MM.1S (cell line): ENCODE measurements at regions not wholly inside any gene's neighbourhood (a gene's known extent, or its start where the extent isn't known, plus 50 kb on each side); places are given as distances from the start of the nearest gene placed in this dataset.

ENCODE experiments used
- DNase-seq: peaks from one replicate; pipeline ENCODE4 v3.0.0-alpha.2; 2015
- H2AFZ ChIP-seq: fragments of 300-600 bp; sonication (generic); 2 replicates; pipeline ENCODE4 v1.6.0; 2016; ENCODE audit warnings: antibody characterized with exemption, low read length
- H3F3A ChIP-seq: fragments of 300-600 bp; sonication (generic); 2 replicates; pipeline ENCODE4 v1.6.1; 2016; ENCODE audit warnings: mild to moderate bottlenecking, antibody characterized with exemption, low read length, moderate library complexity, mixed read lengths; ENCODE audit not compliant: insufficient read depth
- H3K27ac ChIP-seq: fragments of 300-600 bp; sonication (generic); 2 replicates; pipeline ENCODE4 v1.5.1; 2016; ENCODE audit warnings: mild to moderate bottlenecking, low read length
- H3K27me3 ChIP-seq: fragments of 300-600 bp; sonication (generic); replicated peaks from 2 replicates; pipeline ENCODE4 v1.6.0; 2016; ENCODE audit warnings: low read length; ENCODE audit not compliant: insufficient read depth
- H3K36me3 ChIP-seq: fragments of 300-600 bp; sonication (generic); replicated peaks from 2 replicates; pipeline ENCODE4 v1.6.1; 2016; ENCODE audit warnings: mild to moderate bottlenecking, low read length, mixed read lengths; ENCODE audit not compliant: insufficient read depth
- H3K4me1 ChIP-seq: fragments of 300-600 bp; sonication (generic); 2 replicates; pipeline ENCODE4 v1.6.1; 2016; ENCODE audit warnings: low read length, mixed read lengths
- H3K4me2 ChIP-seq: fragments of 300-600 bp; sonication (generic); 2 replicates; pipeline ENCODE4 v1.6.0; 2016; ENCODE audit warnings: low read depth, low read length
- H3K4me3 ChIP-seq: fragments of 300-600 bp; sonication (generic); 2 replicates; pipeline ENCODE4 v1.5.1; 2016; ENCODE audit warnings: low read length, mixed read lengths
- H3K79me2 ChIP-seq: fragments of 300-600 bp; sonication (generic); 2 replicates; pipeline ENCODE4 v1.6.1; 2016; ENCODE audit warnings: mixed run types, low read length, mixed read lengths
- H3K9ac ChIP-seq: fragments of 300-600 bp; sonication (generic); 2 replicates; pipeline ENCODE4 v1.6.1; 2016; ENCODE audit warnings: low read length, mixed read lengths
- H3K9me2 ChIP-seq: fragments of 300-600 bp; sonication (generic); replicated peaks from 2 replicates; pipeline ENCODE4 v1.6.1; 2016; ENCODE audit warnings: mild to moderate bottlenecking, low read length, mixed read lengths; ENCODE audit not compliant: insufficient read depth
- H3K9me3 ChIP-seq: fragments of 300-600 bp; sonication (generic); replicated peaks from 2 replicates; pipeline ENCODE4 v1.6.1; 2016; ENCODE audit warnings: mild to moderate bottlenecking, low read length, mixed read lengths; ENCODE audit not compliant: insufficient read depth
- H4K20me1 ChIP-seq: fragments of 300-600 bp; sonication (generic); 2 replicates; pipeline ENCODE4 v1.6.1; 2016; ENCODE audit warnings: mild to moderate bottlenecking, low read length, moderate library complexity, mixed read lengths; ENCODE audit not compliant: insufficient read depth
- CTCF ChIP-seq: fragments of 300-600 bp; sonication (generic); IDR thresholded peaks from 2 replicates; pipeline ENCODE4 v1.5.1; 2016; ENCODE audit warnings: antibody characterized with exemption, low read length, mixed read lengths
- EZH2 ChIP-seq: fragments of 300-600 bp; sonication (generic); optimal IDR thresholded peaks from 2 replicates; pipeline ENCODE3; 2017; ENCODE audit warnings: low read depth, mild to moderate bottlenecking, antibody characterized with exemption, low read length, mixed read lengths
- EZH2phosphoT487 ChIP-seq: fragments of 300-600 bp; sonication (generic); IDR thresholded peaks from 2 replicates; pipeline ENCODE4 v1.6.1; 2018; ENCODE audit warnings: antibody characterized with exemption, low read length

GRCh38 chr5:87768190-87768589 is 355.5 kb upstream of the CCNH start:
- no peaks in the 10 kb centered on the region for H3K4me1 ChIP-seq
- no peaks in the 10 kb centered on the region for H3K9me3 ChIP-seq
- H3K9me2 ChIP-seq: no peaks in the 10 kb centered on the region
- H3K36me3 ChIP-seq: no peaks in the 10 kb centered on the region
- H3K4me2 ChIP-seq: no peak overlapping the region
- TF ChIP-seq EZH2 (no peak), EZH2phosphoT487 (no peak), CTCF (no peak)
- H3K79me2 ChIP-seq: no peaks in the 10 kb centered on the region
- H3F3A ChIP-seq: no peaks in the 10 kb centered on the region
- no peak for DNase-seq
- no peak overlapping the region for H3K4me3 ChIP-seq
- H3K27me3 ChIP-seq: no peaks in the 10 kb centered on the region
- H3K9ac ChIP-seq: no peak overlapping the region
- no peaks in the 10 kb centered on the region for H4K20me1 ChIP-seq
- no peak overlapping the region for H3K27ac ChIP-seq
- H2AFZ ChIP-seq: no peak overlapping the region

- H3F3A ChIP-seq: no peaks in the 10 kb centered on the region
- H3K27ac ChIP-seq: no peak overlapping the region
- no peak overlapping the region for H3K4me2 ChIP-seq
- no peak overlapping the region for H3K4me3 ChIP-seq
- no peak overlapping the region for H3K9ac ChIP-seq
- no peak for DNase-seq
- H3K9me2 ChIP-seq: no peaks in the 10 kb centered on the region
- no peak for TF ChIP-seq EZH2
- no peak for TF ChIP-seq CTCF
- TF ChIP-seq EZH2phosphoT487: no peak
- no peaks in the 10 kb centered on the region for H3K27me3 ChIP-seq
- no peaks in the 10 kb centered on the region for H3K4me1 ChIP-seq
- H3K9me3 ChIP-seq: no peaks in the 10 kb centered on the region
- no peaks in the 10 kb centered on the region for H3K79me2 ChIP-seq
- no peak overlapping the region for H2AFZ ChIP-seq
- H3K36me3 ChIP-seq: no peaks in the 10 kb centered on the region
- H4K20me1 ChIP-seq: no peaks in the 10 kb centered on the region
Observed at GRCh38 chr5:87765009-87765408, 352.3 kb upstream of the CCNH start.

GRCh38 chr5:87762631-87763030 is 349.9 kb upstream of the CCNH start:
- Histone ChIP-seq H3K9me3 (no peaks in the 10 kb centered on the region), H4K20me1 (no peaks in the 10 kb centered on the region), H3K9me2 (no peaks in the 10 kb centered on the region), H3F3A (no peaks in the 10 kb centered on the region), H3K9ac (no peak overlapping the region), H3K79me2 (no peaks in the 10 kb centered on the region), H3K27me3 (no peaks in the 10 kb centered on the region), H3K36me3 (no peaks in the 10 kb centered on the region), H3K27ac (no peak overlapping the region), H3K4me1 (no peaks in the 10 kb centered on the region), H3K4me2 (no peak overlapping the region), H2AFZ (no peak overlapping the region), H3K4me3 (no peak overlapping the region)
- no peak for DNase-seq
- TF ChIP-seq EZH2phosphoT487 (no peak), EZH2 (no peak), CTCF (no peak)
